ENCODE measurements at regions not wholly inside any gene's neighbourhood (a gene's known extent, or its start where the extent isn't known, plus 50 kb on each side); places are given as distances from the start of the nearest gene placed in this dataset.

DNA sequence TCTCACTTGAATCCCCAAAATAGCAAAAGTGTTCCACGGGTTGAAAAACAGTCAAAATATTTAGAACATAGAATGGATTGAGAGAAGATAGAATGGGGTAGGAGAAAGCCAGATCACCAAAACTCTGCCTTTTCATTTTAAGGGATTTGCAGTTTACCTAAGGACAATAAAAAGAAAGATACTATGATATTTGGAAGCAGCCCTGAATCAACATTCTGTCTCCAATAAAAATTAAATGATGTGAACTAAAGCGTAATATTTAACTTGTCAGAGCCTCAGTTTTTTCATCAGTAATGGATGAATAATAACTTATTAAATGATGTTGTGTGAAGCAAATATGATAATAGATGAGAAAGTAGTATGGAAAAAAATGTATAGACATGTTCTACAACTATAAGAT, 100.2 kb upstream of the REG3G start:
- no peak overlapping the region for H3K27ac ChIP-seq (ENCODE audit: low read depth in 1 of 2, low read length in 1 of 2)
- no peak overlapping the region for H3K4me3 ChIP-seq
- DNase-seq (no peak), ATAC-seq (ENCODE audit: insufficient read depth, low FRiP score) (no peak)
- no peaks in the 10 kb centered on the region for H3K4me1 ChIP-seq (ENCODE audit: control insufficient read depth in 5 of 5, insufficient read depth in 5 of 5, low read length in 5 of 5)
- 73 to 83% methylated on average over 2 of the region's 2 CpGs for WGBS, 2 donors
- TF ChIP-seq, protein P1, sequence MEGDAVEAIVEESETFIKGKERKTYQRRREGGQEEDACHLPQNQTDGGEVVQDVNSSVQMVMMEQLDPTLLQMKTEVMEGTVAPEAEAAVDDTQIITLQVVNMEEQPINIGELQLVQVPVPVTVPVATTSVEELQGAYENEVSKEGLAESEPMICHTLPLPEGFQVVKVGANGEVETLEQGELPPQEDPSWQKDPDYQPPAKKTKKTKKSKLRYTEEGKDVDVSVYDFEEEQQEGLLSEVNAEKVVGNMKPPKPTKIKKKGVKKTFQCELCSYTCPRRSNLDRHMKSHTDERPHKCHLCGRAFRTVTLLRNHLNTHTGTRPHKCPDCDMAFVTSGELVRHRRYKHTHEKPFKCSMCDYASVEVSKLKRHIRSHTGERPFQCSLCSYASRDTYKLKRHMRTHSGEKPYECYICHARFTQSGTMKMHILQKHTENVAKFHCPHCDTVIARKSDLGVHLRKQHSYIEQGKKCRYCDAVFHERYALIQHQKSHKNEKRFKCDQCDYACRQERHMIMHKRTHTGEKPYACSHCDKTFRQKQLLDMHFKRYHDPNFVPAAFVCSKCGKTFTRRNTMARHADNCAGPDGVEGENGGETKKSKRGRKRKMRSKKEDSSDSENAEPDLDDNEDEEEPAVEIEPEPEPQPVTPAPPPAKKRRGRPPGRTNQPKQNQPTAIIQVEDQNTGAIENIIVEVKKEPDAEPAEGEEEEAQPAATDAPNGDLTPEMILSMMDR (IDR thresholded peaks at IDR 0.05; ENCODE audit: control extremely low read depth, extremely low read depth): no peak
- no peaks in the 10 kb centered on the region for H3K36me3 ChIP-seq (ENCODE audit: control insufficient read depth in 4 of 4, insufficient read depth in 4 of 4, low read length in 4 of 4)
- H3K27me3 ChIP-seq (ENCODE audit: control insufficient read depth in 3 of 3, insufficient read depth in 3 of 3, low read length in 2 of 3): no peaks in the 10 kb centered on the region
- H3K9me3 ChIP-seq (ENCODE audit: control insufficient read depth in 4 of 4, insufficient read depth in 3 of 4, low read length in 3 of 4): no peaks in the 10 kb centered on the region
- no peak overlapping the region for H3K9ac ChIP-seq (ENCODE audit: insufficient read depth in 1 of 2, low read length in 2 of 2)

DNA sequence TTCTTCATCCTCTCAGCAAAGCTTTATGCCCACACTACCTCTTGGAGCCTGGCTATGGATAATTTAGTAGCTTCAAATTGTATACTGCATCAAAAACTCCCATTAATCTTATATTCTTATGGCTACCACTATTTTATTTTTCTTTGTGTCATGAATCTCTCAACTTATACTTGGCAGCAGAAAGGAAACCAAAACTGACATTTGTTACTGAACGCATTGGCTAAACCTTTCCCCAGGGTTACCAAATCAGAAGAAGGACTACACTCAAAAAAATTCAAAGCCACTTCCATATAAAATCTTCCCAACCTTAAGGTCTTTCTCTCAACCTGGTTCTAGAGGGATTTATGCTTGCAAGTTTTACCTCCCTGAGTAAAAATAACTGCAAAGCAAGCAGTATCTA, 97.0 kb upstream of the REG3G start:
- DNase-seq (no peak), ATAC-seq (ENCODE audit: insufficient read depth, low FRiP score) (no peak)
- H3K4me1 ChIP-seq (ENCODE audit: control insufficient read depth in 5 of 5, insufficient read depth in 5 of 5, low read length in 5 of 5): no peaks in the 10 kb centered on the region
- no peaks in the 10 kb centered on the region for H3K36me3 ChIP-seq (ENCODE audit: control insufficient read depth in 4 of 4, insufficient read depth in 4 of 4, low read length in 4 of 4)
- no peak overlapping the region for H3K9ac ChIP-seq (ENCODE audit: insufficient read depth in 1 of 2, low read length in 2 of 2)
- no peak overlapping the region for H3K4me3 ChIP-seq
- WGBS, 2 donors: 39 to 47% methylated on average over 1 of the region's 1 CpG
- H3K9me3 ChIP-seq (ENCODE audit: control insufficient read depth in 4 of 4, insufficient read depth in 3 of 4, low read length in 3 of 4): no peaks in the 10 kb centered on the region
- no peak overlapping the region for H3K27ac ChIP-seq (ENCODE audit: low read depth in 1 of 2, low read length in 1 of 2)
- H3K27me3 ChIP-seq (ENCODE audit: control insufficient read depth in 3 of 3, insufficient read depth in 3 of 3, low read length in 2 of 3): no peaks in the 10 kb centered on the region
- TF ChIP-seq, protein P1 (IDR thresholded peaks at IDR 0.05; ENCODE audit: control extremely low read depth, extremely low read depth): no peak

DNA sequence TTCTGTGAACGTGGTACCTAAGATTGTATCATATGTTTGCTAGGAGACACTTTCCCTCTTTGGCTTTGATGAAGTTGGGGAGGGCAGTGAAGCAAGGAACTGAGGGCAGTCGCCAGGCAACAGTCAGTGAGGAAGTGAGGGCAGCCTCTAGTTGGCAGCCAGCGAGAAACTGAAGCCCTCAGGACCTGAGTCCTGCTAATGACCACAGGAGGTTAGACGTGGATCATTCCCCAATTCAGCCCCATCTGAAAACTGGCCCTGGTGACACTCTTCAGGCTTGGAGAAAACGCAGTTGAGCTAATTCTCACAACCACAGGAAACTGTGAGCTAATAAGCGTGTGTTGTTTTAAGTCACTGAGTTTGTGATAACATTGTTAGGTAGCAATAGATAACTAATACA, 84.5 kb upstream of the REG3G start:
- 39 to 55% methylated on average over 6 of the region's 6 CpGs for WGBS, 2 donors
- Histone ChIP-seq H3K36me3 (ENCODE audit: control insufficient read depth in 4 of 4, insufficient read depth in 4 of 4, low read length in 4 of 4) (no peaks in the 10 kb centered on the region), H3K27me3 (ENCODE audit: control insufficient read depth in 3 of 3, insufficient read depth in 3 of 3, low read length in 2 of 3) (no peaks in the 10 kb centered on the region), H3K27ac (ENCODE audit: low read depth in 1 of 2, low read length in 1 of 2) (no peak overlapping the region), H3K9ac (ENCODE audit: insufficient read depth in 1 of 2, low read length in 2 of 2) (no peak overlapping the region), H3K4me1 (ENCODE audit: control insufficient read depth in 5 of 5, insufficient read depth in 5 of 5, low read length in 5 of 5) (no peaks in the 10 kb centered on the region), H3K4me3 (no peak overlapping the region), H3K9me3 (ENCODE audit: control insufficient read depth in 4 of 4, insufficient read depth in 3 of 4, low read length in 3 of 4) (no peaks in the 10 kb centered on the region)
- ATAC-seq (ENCODE audit: insufficient read depth, low FRiP score) (no peak), DNase-seq (no peak)
- TF ChIP-seq, protein P1 (IDR thresholded peaks at IDR 0.05; ENCODE audit: control extremely low read depth, extremely low read depth): no peak

DNA sequence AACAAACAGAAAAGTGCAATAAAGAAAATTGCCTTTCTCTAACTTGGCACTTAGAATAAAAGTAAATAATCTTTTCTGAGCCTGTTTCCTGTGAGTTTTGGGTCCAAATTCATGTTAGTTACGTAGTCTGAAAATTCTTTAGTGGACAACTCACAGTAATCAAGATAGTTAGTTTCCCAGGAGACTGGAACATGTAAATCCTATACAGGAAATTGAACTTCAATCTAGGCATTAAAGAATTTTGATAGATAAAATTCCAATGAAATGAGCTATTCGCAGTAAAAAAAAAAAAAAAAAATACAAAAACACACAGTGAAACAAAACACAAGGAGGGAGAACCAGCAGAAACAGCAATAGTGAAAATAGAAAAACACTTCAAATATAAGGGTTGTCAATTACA, 83.8 kb upstream of the REG3G start:
- H3K4me1 ChIP-seq (ENCODE audit: control insufficient read depth in 5 of 5, insufficient read depth in 5 of 5, low read length in 5 of 5): no peaks in the 10 kb centered on the region
- no peaks in the 10 kb centered on the region for H3K9me3 ChIP-seq (ENCODE audit: control insufficient read depth in 4 of 4, insufficient read depth in 3 of 4, low read length in 3 of 4)
- H3K4me3 ChIP-seq: no peak overlapping the region
- TF ChIP-seq, protein P1 (IDR thresholded peaks at IDR 0.05; ENCODE audit: control extremely low read depth, extremely low read depth): no peak
- H3K36me3 ChIP-seq (ENCODE audit: control insufficient read depth in 4 of 4, insufficient read depth in 4 of 4, low read length in 4 of 4): no peaks in the 10 kb centered on the region
- 76 to 94% methylated on average over 2 of the region's 2 CpGs for WGBS, 2 donors
- no peaks in the 10 kb centered on the region for H3K27me3 ChIP-seq (ENCODE audit: control insufficient read depth in 3 of 3, insufficient read depth in 3 of 3, low read length in 2 of 3)
- ATAC-seq (ENCODE audit: insufficient read depth, low FRiP score) (no peak), DNase-seq (no peak)
- H3K9ac ChIP-seq (ENCODE audit: insufficient read depth in 1 of 2, low read length in 2 of 2): no peak overlapping the region
- no peak overlapping the region for H3K27ac ChIP-seq (ENCODE audit: low read depth in 1 of 2, low read length in 1 of 2)

All from lung (tissue), 11 donors.